Mononuclear cell (primary cell): ENCODE measurements at regions not wholly inside any gene's neighbourhood (a gene's known extent, or its start where the extent isn't known, plus 50 kb on each side); places are given as distances from the start of the nearest gene placed in this dataset.

Experiments
- H3K27me3 ChIP-seq: 2 replicates; pipeline ENCODE4 v1.6.0; 2011; ENCODE audit warnings: low read length, control low read depth; ENCODE audit not compliant: insufficient read depth
- H3K4me1 ChIP-seq: 2 replicates; pipeline ENCODE4 v1.5.1; 2011; ENCODE audit warnings: mild to moderate bottlenecking, low read length, control low read depth; ENCODE audit not compliant: insufficient read depth
- H3K4me3 ChIP-seq: 2 replicates; pipeline ENCODE4 v1.5.1; 2011; ENCODE audit warnings: mild to moderate bottlenecking, low read length, moderate library complexity
- H3K9me3 ChIP-seq: 2 replicates; pipeline ENCODE4 v1.5.1; 2011; ENCODE audit warnings: low read depth, mild to moderate bottlenecking, control low read depth, low read length

DNA sequence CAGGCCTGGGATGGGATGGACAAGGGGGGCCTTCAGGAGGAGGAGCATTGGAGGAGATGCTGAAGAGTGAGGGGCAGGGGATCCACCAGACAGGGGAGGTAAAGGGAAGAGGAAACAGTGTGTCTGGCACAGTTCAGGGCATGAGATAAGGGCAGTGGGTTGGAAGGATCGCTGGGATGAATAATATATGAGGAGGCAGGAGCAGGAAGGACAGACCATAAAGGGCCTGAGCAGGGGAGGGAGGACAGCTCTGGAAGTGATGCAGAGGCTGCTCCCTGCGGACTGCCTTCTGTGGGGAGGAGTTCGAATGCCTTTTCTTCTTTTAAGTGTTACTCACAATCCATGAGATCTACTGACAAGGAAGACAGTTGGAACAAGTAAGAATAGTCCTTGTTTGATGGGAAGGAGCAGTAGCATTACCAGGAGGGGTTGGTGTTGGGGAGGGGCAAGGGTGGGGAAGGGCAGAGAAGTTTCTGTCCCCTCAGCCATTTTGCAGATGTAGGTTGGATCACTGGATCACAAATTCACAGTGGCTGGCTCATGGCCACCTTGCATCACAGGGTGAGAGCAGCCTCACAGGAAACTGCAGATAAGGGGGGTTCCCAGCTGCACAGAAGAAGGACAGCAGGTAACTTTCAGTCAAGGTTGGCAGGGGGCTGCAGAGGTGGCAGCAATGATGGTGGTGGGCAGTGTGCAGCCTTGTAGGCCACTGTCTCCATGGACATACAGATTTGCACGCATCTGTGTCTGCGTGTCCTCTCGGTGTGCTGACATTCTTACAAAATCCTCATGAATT, 91.9 kb upstream of the SNRPN start:
- Histone ChIP-seq H3K4me1 (no peaks in the 10 kb centered on the region), H3K4me3 (no peak overlapping the region), H3K27me3 (no peaks in the 10 kb centered on the region), H3K9me3 (no peaks in the 10 kb centered on the region)

DNA sequence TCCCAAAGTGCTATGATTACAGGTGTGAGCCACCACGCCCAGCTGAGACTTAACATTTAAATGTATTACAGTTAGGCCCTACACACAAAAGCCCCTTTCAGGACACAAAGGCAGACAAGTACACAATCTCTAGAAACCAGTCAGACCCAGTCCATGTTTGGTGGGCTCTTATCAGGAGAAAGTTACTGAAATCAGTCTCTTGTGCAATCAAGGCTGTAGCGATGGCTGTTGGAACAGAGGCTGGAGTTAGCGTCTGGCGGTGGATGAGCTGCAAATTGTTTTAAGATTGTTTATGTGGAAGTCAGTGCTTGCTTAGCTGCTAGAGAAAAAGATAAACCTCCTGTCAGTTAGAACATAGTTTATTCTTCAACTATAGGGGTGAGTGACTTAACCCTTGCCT, 89.5 kb upstream of the SNRPN start:
- H3K4me3 ChIP-seq, result no peak overlapping the region
- no peaks in the 10 kb centered on the region for H3K27me3 ChIP-seq
- no peaks in the 10 kb centered on the region for H3K9me3 ChIP-seq
- no peaks in the 10 kb centered on the region for H3K4me1 ChIP-seq

DNA sequence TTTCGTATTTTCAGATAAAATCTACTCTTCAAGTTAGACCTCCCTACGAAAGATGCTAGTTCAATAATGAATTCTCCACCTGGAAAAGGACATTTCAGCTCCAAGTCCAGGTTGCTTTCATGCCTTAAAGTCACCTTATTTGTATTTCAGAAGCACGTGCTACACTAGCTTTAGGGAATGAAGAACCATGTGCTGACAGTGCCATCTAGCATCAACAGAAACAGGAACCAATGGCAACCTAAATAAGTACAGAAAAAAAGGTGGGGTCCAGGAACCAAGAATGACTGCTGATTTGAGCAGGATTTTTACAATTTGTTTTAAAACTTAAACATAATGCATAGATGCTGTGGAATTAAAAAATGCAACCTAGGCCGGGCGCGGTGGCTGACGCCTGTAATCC, 77.6 kb upstream of the SNRPN start:
- H3K27me3 ChIP-seq, result no peaks in the 10 kb centered on the region
- H3K4me3 ChIP-seq, result no peak overlapping the region
- no peaks in the 10 kb centered on the region for H3K9me3 ChIP-seq
- H3K4me1 ChIP-seq, result no peaks in the 10 kb centered on the region

DNA sequence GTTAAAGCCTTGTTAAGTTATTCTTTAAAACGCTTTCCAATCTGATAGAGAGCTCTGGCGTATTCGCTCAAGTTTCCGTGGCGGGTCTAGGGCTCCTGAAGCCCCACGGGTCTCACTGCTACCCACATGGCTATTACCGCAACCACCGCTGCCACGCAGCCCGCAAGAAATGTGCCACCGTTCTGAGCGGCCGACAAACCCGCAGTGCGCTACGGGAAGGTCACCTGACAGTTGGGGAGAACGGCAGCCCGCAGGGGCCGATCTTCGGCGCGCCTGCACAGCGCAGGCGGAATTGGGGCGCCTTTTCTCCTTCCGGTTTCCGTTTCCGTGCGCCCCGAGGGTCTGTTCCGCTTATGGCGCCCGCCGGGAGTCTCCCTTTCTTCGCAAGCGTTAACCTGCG, 76.6 kb upstream of the SNRPN start:
- H3K4me3 ChIP-seq, result no peak overlapping the region
- no peaks in the 10 kb centered on the region for H3K4me1 ChIP-seq
- H3K27me3 ChIP-seq, result no peaks in the 10 kb centered on the region
- H3K9me3 ChIP-seq, result no peaks in the 10 kb centered on the region

DNA sequence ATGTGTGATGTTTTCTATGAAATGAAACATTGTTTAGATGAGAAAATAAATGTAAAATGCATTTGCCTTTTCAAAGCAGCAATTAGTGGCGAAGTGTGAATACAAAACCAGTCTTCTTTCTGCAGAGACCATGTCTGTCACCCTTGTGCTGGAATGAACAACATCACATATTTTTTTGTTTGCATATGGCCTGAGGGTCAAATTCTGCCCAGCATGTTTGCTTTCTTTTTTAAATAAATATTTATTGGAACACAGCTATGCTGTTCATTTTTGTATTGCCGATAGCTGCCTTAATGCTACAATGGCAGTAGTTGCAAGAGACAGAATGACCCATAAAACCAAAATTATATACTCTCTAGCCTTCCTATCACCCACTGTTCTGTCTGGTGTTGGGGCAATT, 75.3 kb upstream of the SNRPN start:
- Histone ChIP-seq H3K4me1 (no peaks in the 10 kb centered on the region), H3K27me3 (no peaks in the 10 kb centered on the region), H3K9me3 (no peaks in the 10 kb centered on the region), H3K4me3 (no peak overlapping the region)

DNA sequence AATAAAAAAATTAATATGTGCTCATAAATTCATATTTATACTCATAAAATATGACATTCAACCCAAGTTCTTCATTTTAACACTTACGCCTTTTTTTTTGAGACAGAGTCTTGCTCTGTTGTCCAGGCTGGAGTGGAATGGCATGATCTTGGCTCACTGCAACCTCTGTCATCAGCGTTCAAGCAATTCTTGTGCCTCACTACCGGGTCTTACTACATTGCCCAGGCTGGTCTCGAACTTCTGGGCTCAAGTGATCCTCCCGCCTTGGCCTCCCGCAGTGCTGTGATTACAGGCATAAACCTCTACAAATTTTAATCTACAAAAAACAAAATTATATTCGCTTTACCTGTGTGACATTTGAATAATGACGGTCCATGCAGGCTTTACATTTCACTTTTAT, 74.1 kb upstream of the SNRPN start:
- H3K4me3 ChIP-seq, result no peak overlapping the region
- no peaks in the 10 kb centered on the region for H3K4me1 ChIP-seq
- H3K9me3 ChIP-seq, result no peaks in the 10 kb centered on the region
- H3K27me3 ChIP-seq, result no peaks in the 10 kb centered on the region

DNA sequence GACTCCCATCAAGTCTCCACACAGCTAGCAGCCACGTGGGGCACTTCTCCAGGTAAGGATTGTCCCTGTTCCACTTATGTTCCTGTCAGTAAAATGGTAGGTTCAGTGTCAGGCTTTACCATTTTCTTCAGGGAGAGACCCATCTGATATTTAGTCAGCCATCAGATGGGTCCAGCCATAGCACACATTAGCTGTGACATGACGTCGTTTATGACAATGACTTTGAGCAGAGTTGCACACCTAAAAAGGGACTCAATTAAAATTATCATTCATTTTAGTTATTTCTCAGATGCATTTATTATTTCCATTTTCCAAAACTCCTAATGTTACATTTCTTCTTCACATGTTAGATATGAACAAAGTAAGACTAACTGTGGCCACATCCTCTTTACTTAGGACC, 68.2 kb upstream of the SNRPN start:
- no peak overlapping the region for H3K4me3 ChIP-seq
- H3K9me3 ChIP-seq, result no peaks in the 10 kb centered on the region
- no peaks in the 10 kb centered on the region for H3K27me3 ChIP-seq
- H3K4me1 ChIP-seq, result no peaks in the 10 kb centered on the region

DNA sequence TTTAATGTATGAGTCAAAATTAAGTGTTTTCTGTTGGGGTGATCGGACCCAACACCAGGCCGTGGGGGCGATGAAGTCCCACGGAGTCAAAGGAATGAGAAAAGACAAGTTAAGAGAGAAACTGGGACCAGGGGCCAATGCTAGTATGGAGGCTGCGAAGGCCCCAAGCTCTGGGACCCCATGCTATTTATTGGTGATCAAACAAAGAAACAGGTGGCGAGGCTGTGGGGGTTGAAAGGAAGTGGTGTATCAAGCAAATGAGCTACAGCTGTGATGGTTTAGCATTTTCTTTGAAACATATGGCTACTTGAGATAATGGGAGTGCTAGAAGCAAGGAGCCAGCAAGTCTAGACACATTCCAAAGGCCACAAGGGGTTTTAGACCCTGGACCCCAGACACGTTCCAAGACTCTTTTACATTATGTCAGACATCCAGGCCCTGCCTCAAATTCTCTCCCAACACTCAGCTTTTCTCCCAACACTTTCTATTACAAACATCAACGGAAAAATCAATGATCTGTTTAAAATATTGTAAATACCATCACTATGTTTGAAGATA, 56.0 kb upstream of the SNRPN start:
- H3K4me3 ChIP-seq, result no peak overlapping the region
- peaks cover 6% of the 10 kb centered on the region for H3K9me3 ChIP-seq
- H3K4me1 ChIP-seq, result no peaks in the 10 kb centered on the region
- no peaks in the 10 kb centered on the region for H3K27me3 ChIP-seq

DNA sequence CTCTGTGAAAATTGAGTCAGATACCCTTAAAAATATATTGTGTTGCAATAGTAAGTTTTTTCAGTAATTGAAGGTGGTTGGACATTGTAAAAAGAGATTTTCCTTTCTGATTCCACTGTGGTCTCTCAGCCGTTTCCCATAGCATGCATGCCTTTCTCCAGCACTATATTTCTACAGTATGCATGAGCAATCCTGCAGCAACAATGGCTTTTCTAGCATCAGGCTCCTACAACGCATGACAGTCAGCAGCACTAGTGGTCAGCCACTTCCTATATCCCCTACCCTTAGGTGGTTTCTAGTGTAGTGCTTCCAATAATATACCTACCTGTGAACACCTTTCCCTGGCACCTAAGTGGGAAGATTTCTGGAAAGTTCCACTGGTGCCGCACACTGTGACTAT, 55.4 kb upstream of the SNRPN start:
- Histone ChIP-seq H3K4me1 (no peaks in the 10 kb centered on the region), H3K9me3 (peaks cover 6% of the 10 kb centered on the region), H3K27me3 (no peaks in the 10 kb centered on the region), H3K4me3 (no peak overlapping the region)

DNA sequence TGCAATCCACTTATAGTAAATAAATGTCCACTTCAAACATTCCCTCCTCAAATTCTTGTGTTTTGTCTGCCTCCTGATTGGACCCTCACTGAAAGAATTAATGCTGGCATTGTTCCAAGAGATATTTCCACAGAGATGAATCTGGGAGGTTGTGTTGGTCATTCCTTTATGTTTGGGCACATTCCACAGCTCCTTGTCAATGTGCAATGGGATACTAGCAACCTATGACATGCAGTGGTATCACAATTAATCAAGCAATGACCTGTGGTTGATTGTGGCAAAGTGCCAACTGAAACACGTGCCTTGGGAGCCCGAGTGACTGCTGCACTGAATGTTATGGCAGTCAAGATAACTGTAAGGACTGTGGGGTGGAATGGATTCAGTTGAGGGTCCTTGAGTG, 55.0 kb upstream of the SNRPN start:
- Histone ChIP-seq H3K27me3 (no peaks in the 10 kb centered on the region), H3K9me3 (peaks cover 6% of the 10 kb centered on the region), H3K4me1 (no peaks in the 10 kb centered on the region), H3K4me3 (no peak overlapping the region)

DNA sequence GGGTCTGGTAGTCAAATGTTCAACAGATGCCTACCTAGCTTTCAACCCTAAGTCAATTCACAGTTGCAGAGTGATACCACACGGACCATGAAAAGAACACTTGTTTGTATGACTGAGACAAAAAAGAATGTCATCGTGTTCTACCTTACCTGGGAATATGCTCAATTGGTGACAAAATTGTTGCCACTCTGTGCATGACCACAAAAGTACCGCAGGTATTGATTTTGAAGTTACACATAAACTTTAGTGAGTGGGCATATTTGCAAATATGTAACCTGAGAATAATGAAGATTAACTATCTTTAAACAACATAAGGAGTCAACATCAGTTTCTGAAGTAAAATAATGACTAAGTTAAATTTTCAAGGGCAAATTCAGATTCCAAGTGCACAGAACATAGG, 53.4 kb upstream of the SNRPN start:
- Histone ChIP-seq H3K27me3 (no peaks in the 10 kb centered on the region), H3K4me1 (no peaks in the 10 kb centered on the region), H3K9me3 (peaks cover 2% of the 10 kb centered on the region), H3K4me3 (no peak overlapping the region)
